Mucosa of stomach (tissue), 1 donor: ENCODE measurements at regions not wholly inside any gene's neighbourhood (a gene's known extent, or its start where the extent isn't known, plus 50 kb on each side); places are given as distances from the start of the nearest gene placed in this dataset.

Experiments
- H3K27me3 ChIP-seq: one replicate; pipeline ENCODE4 v1.7.0; 2013; ENCODE audit warnings: mild to moderate bottlenecking, low read length; ENCODE audit not compliant: control insufficient read depth, insufficient read depth
- H3K36me3 ChIP-seq: one replicate; pipeline ENCODE4 v1.7.0; 2013; ENCODE audit warnings: low read length; ENCODE audit not compliant: control insufficient read depth, insufficient read depth
- H3K4me1 ChIP-seq: one replicate; pipeline ENCODE4 v1.7.0; 2013; ENCODE audit warnings: mild to moderate bottlenecking, low read length; ENCODE audit not compliant: control insufficient read depth, insufficient read depth
- H3K4me3 ChIP-seq: one replicate; pipeline ENCODE4 v1.7.0; 2013; ENCODE audit warnings: low read length
- H3K9ac ChIP-seq: one replicate; pipeline ENCODE4 v1.7.0; 2013; ENCODE audit warnings: mild to moderate bottlenecking, low read length, moderate library complexity
- H3K9me3 ChIP-seq: one replicate; pipeline ENCODE4 v1.7.0; 2013; ENCODE audit warnings: mild to moderate bottlenecking, low read length, moderate library complexity; ENCODE audit not compliant: control insufficient read depth
- donor health status: Pancreatic carcinoma.

- Histone ChIP-seq H3K4me3 (no peak overlapping the region), H3K36me3 (no peaks in the 10 kb centered on the region), H3K9ac (no peak overlapping the region), H3K4me1 (no peaks in the 10 kb centered on the region), H3K27me3 (no peaks in the 10 kb centered on the region), H3K9me3 (no peaks in the 10 kb centered on the region)
Measured at GRCh38 chr4:151865744-151866591, 105.2 kb upstream of the GATB start.

- H3K4me1 ChIP-seq, result no peaks in the 10 kb centered on the region
- no peak overlapping the region for H3K9ac ChIP-seq
- H3K27me3 ChIP-seq, result no peaks in the 10 kb centered on the region
- no peaks in the 10 kb centered on the region for H3K9me3 ChIP-seq
- no peak overlapping the region for H3K4me3 ChIP-seq
- no peaks in the 10 kb centered on the region for H3K36me3 ChIP-seq
Measured at GRCh38 chr4:151865312-151865711, 104.5 kb upstream of the GATB start.

GRCh38 chr4:151864068-151864467 is 103.3 kb upstream of the GATB start:
- no peaks in the 10 kb centered on the region for H3K4me1 ChIP-seq
- no peak overlapping the region for H3K4me3 ChIP-seq
- H3K27me3 ChIP-seq, result no peaks in the 10 kb centered on the region
- no peak overlapping the region for H3K9ac ChIP-seq
- no peaks in the 10 kb centered on the region for H3K36me3 ChIP-seq
- no peaks in the 10 kb centered on the region for H3K9me3 ChIP-seq

- Histone ChIP-seq H3K9me3 (no peaks in the 10 kb centered on the region), H3K4me1 (no peaks in the 10 kb centered on the region), H3K4me3 (no peak overlapping the region), H3K27me3 (no peaks in the 10 kb centered on the region), H3K36me3 (no peaks in the 10 kb centered on the region), H3K9ac (no peak overlapping the region)
Measured at GRCh38 chr4:151862766-151863165, 102.0 kb upstream of the GATB start.

GRCh38 chr4:151860561-151861093 is 99.8 kb upstream of the GATB start:
- Histone ChIP-seq H3K4me3 (no peak overlapping the region), H3K36me3 (no peaks in the 10 kb centered on the region), H3K4me1 (no peaks in the 10 kb centered on the region), H3K9me3 (no peaks in the 10 kb centered on the region), H3K9ac (no peak overlapping the region), H3K27me3 (no peaks in the 10 kb centered on the region)

- Histone ChIP-seq H3K9ac (no peak overlapping the region), H3K9me3 (no peaks in the 10 kb centered on the region), H3K27me3 (no peaks in the 10 kb centered on the region), H3K4me1 (no peaks in the 10 kb centered on the region), H3K36me3 (no peaks in the 10 kb centered on the region), H3K4me3 (no peak overlapping the region)
Measured at GRCh38 chr4:151859641-151860040, 98.8 kb upstream of the GATB start.

GRCh38 chr4:151858356-151858755 is 97.5 kb upstream of the GATB start:
- H3K4me1 ChIP-seq, result no peaks in the 10 kb centered on the region
- no peaks in the 10 kb centered on the region for H3K36me3 ChIP-seq
- H3K4me3 ChIP-seq, result no peak overlapping the region
- no peak overlapping the region for H3K9ac ChIP-seq
- no peaks in the 10 kb centered on the region for H3K9me3 ChIP-seq
- H3K27me3 ChIP-seq, result no peaks in the 10 kb centered on the region

GRCh38 chr4:151857368-151857767 is 96.6 kb upstream of the GATB start:
- H3K4me3 ChIP-seq, result peak overlapping the region; percentile 6
- no peaks in the 10 kb centered on the region for H3K9me3 ChIP-seq
- no peaks in the 10 kb centered on the region for H3K27me3 ChIP-seq
- H3K36me3 ChIP-seq, result no peaks in the 10 kb centered on the region
- no peak overlapping the region for H3K9ac ChIP-seq
- no peaks in the 10 kb centered on the region for H3K4me1 ChIP-seq

- Histone ChIP-seq H3K4me1 (no peaks in the 10 kb centered on the region), H3K9ac (no peak overlapping the region), H3K4me3 (no peak overlapping the region), H3K36me3 (no peaks in the 10 kb centered on the region), H3K9me3 (no peaks in the 10 kb centered on the region), H3K27me3 (no peaks in the 10 kb centered on the region)
Measured at GRCh38 chr4:151855747-151856146, 94.9 kb upstream of the GATB start.

- Histone ChIP-seq H3K9ac (no peak overlapping the region), H3K4me1 (no peaks in the 10 kb centered on the region), H3K9me3 (no peaks in the 10 kb centered on the region), H3K36me3 (no peaks in the 10 kb centered on the region), H3K4me3 (no peak overlapping the region), H3K27me3 (no peaks in the 10 kb centered on the region)
Measured at GRCh38 chr4:151854731-151855130, 93.9 kb upstream of the GATB start.

- Histone ChIP-seq H3K9me3 (no peaks in the 10 kb centered on the region), H3K27me3 (no peaks in the 10 kb centered on the region), H3K4me3 (no peak overlapping the region), H3K9ac (no peak overlapping the region), H3K36me3 (no peaks in the 10 kb centered on the region), H3K4me1 (no peaks in the 10 kb centered on the region)
Measured at GRCh38 chr4:151853034-151853433, 92.2 kb upstream of the GATB start.

GRCh38 chr4:151852202-151852601 is 91.4 kb upstream of the GATB start:
- no peaks in the 10 kb centered on the region for H3K36me3 ChIP-seq
- no peak overlapping the region for H3K9ac ChIP-seq
- H3K4me3 ChIP-seq, result no peak overlapping the region
- H3K4me1 ChIP-seq, result no peaks in the 10 kb centered on the region
- no peaks in the 10 kb centered on the region for H3K27me3 ChIP-seq
- H3K9me3 ChIP-seq, result no peaks in the 10 kb centered on the region
